A673 (cell line): ENCODE measurements at regions not wholly inside any gene's neighbourhood (a gene's known extent, or its start where the extent isn't known, plus 50 kb on each side); places are given as distances from the start of the nearest gene placed in this dataset.

Experiments
- CTCF ChIP-seq: fragments of 300-800, 200-600 bp; sonication (generic); conservative IDR thresholded peaks from 2 replicates; pipeline ENCODE4 v1.5.1; 2017; ENCODE audit warnings: low read depth, mild to moderate bottlenecking, antibody characterized with exemption, low read length, moderate library complexity, mixed read lengths
- EZH2 ChIP-seq: fragments of 200-600 bp; sonication (generic); IDR thresholded peaks from 2 replicates; pipeline ENCODE4 v1.6.1; 2017; ENCODE audit warnings: borderline replicate concordance, low read depth, mild to moderate bottlenecking, mixed read lengths, antibody characterized with exemption, low read length; ENCODE audit not compliant: poor library complexity, severe bottlenecking

GRCh38 chr10:106226828-106227227 is 937.7 kb downstream of the SORCS1 start:
- TF ChIP-seq EZH2 = no peak
- no peak for TF ChIP-seq CTCF
